OCI-LY7 (cell line): ENCODE measurements at regions not wholly inside any gene's neighbourhood (a gene's known extent, or its start where the extent isn't known, plus 50 kb on each side); places are given as distances from the start of the nearest gene placed in this dataset.

Experiments
- BruUV-seq: library from RNA; stranded (reverse); fragments of 400-500 nt; replicated peaks from 2 replicates; lab custom pipeline; 2021; lab: Mats Ljungman, UMichigan
- CTCF ChIA-PET: fragments of 300-600 bp; sonication (Branson Sonifier 250); formaldehyde crosslinking; loops from one replicate; lab custom pipeline; 2022; ENCODE audit warnings: antibody characterized with exemption; ENCODE audit not compliant: unreplicated experiment; lab: Charles Lee
- POLR2A ChIA-PET: fragments of 300-600 bp; sonication (Branson Sonifier 250); formaldehyde crosslinking; loops from one replicate; lab custom pipeline; 2022; ENCODE audit warnings: antibody characterized with exemption; lab: Charles Lee
- DNase-seq: peaks from one replicate; pipeline ENCODE4 v3.0.0-alpha.2; 2015; ENCODE audit warnings: low spot score
- H2AFZ ChIP-seq: fragments of 200-600 bp; sonication (generic), shearing (Covaris generic); 2 replicates; pipeline ENCODE4 v1.6.1; 2014; ENCODE audit warnings: mild to moderate bottlenecking, antibody characterized with exemption, low read length, moderate library complexity
- H3K27ac ChIP-seq: fragments of 200-600 bp; sonication (generic); 2 replicates; pipeline ENCODE4 v1.5.1; 2014; ENCODE audit warnings: mixed run types, low read depth, mild to moderate bottlenecking, moderate library complexity, low read length, inconsistent platforms; ENCODE audit not compliant: poor library complexity, severe bottlenecking
- H3K36me3 ChIP-seq: fragments of 200-600 bp; sonication (generic); 2 replicates; pipeline ENCODE4 v1.6.1; 2014; ENCODE audit warnings: mild to moderate bottlenecking, antibody characterized with exemption, low read length, moderate library complexity, mixed read lengths; ENCODE audit not compliant: insufficient read depth
- H3K4me1 ChIP-seq: fragments of 200-600 bp; sonication (generic); 2 replicates; pipeline ENCODE4 v1.5.1; 2014; ENCODE audit warnings: mild to moderate bottlenecking, low read length; ENCODE audit not compliant: insufficient read depth, poor library complexity, severe bottlenecking
- H3K4me2 ChIP-seq: fragments of 200-600 bp; sonication (generic); 2 replicates; pipeline ENCODE4 v1.6.1; 2014; ENCODE audit warnings: mild to moderate bottlenecking, low read length
- H3K4me3 ChIP-seq: fragments of 200-600 bp; sonication (generic); 2 replicates; pipeline ENCODE4 v1.5.1; 2014; ENCODE audit warnings: mild to moderate bottlenecking, low read depth, low read length; ENCODE audit not compliant: poor library complexity, severe bottlenecking
- H3K79me2 ChIP-seq: fragments of 200-600 bp; sonication (generic); 2 replicates; pipeline ENCODE4 v1.6.1; 2016; ENCODE audit warnings: low read depth, mild to moderate bottlenecking, low read length, moderate library complexity, mixed read lengths; ENCODE audit not compliant: insufficient read depth
- H3K9me2 ChIP-seq: fragments of 200-600 bp; sonication (generic); 2 replicates; pipeline ENCODE4 v1.6.1; 2016; ENCODE audit warnings: mild to moderate bottlenecking, low read length, mixed read lengths; ENCODE audit not compliant: insufficient read depth
- H3K9me3 ChIP-seq: fragments of 200-600 bp; sonication (generic); 2 replicates; pipeline ENCODE4 v1.6.1; 2014; ENCODE audit warnings: mild to moderate bottlenecking, mixed run types, low read length, mixed read lengths
- H4K20me1 ChIP-seq: fragments of 200-600 bp; sonication (generic); 2 replicates; pipeline ENCODE4 v1.6.1; 2014; ENCODE audit warnings: mild to moderate bottlenecking, antibody characterized with exemption, low read length, moderate library complexity, mixed read lengths; ENCODE audit not compliant: insufficient read depth
- CTCF ChIP-seq: fragments of 200-600 bp; sonication (generic); conservative IDR thresholded peaks from 2 replicates; pipeline ENCODE4 v1.5.1; 2014; ENCODE audit warnings: mild to moderate bottlenecking, antibody characterized with exemption, low read length, moderate library complexity, mixed read lengths
- EZH2phosphoT487 ChIP-seq: fragments of 200-600 bp; sonication (generic); IDR thresholded peaks from 2 replicates; pipeline ENCODE4 v1.6.1; 2018; ENCODE audit warnings: low read depth, borderline replicate concordance, mild to moderate bottlenecking, mixed run types, antibody characterized with exemption, low read length, moderate library complexity, mixed read lengths
- intact Hi-C: fragments of 100-400 bp; cut with micrococcal nuclease; formaldehyde crosslinking; loops from one replicate; pipeline ENCODE4 v1.10.0; 2022; ENCODE audit not compliant: unreplicated experiment

GRCh38 chr13:44769686-44770085 lies 193.6 kb upstream of the TSC22D1 start:
- no peak overlapping the region for H3K27ac ChIP-seq
- H3K9me2 ChIP-seq: no peaks in the 10 kb centered on the region
- H4K20me1 ChIP-seq: no peaks in the 10 kb centered on the region
- no peak overlapping the region for H3K4me2 ChIP-seq
- no peak for DNase-seq
- no peak overlapping the region for H2AFZ ChIP-seq
- no peak overlapping the region for H3K4me3 ChIP-seq
- H3K79me2 ChIP-seq: no peaks in the 10 kb centered on the region
- intact Hi-C loops: no loop called here
- BruUV-seq: no TSS peak
- H3K36me3 ChIP-seq: no peaks in the 10 kb centered on the region
- no peaks in the 10 kb centered on the region for H3K9me3 ChIP-seq
- H3K4me1 ChIP-seq: no peaks in the 10 kb centered on the region
- ChIA-PET CTCF (interaction anchor here (0.6 kb wide), 1 partner anchor 535 kb away, joined by 3 read pairs; no protein-coding TSS in a partner anchor), POLR2A (no interaction called here)
- TF ChIP-seq CTCF (no peak), EZH2phosphoT487 (no peak)

GRCh38 chr13:44768775-44769581 lies 192.8 kb upstream of the TSC22D1 start:
- ChIA-PET CTCF (no interaction called here), POLR2A (no interaction called here)
- Histone ChIP-seq H3K4me3 (no peak overlapping the region), H3K27ac (no peak overlapping the region), H3K4me2 (no peak overlapping the region), H3K4me1 (no peaks in the 10 kb centered on the region), H4K20me1 (no peaks in the 10 kb centered on the region), H3K36me3 (no peaks in the 10 kb centered on the region), H3K9me2 (no peaks in the 10 kb centered on the region), H3K79me2 (no peaks in the 10 kb centered on the region), H3K9me3 (no peaks in the 10 kb centered on the region), H2AFZ (no peak overlapping the region)
- BruUV-seq: no TSS peak
- no peak for DNase-seq
- intact Hi-C loops: no loop called here
- TF ChIP-seq EZH2phosphoT487 (no peak), CTCF (no peak)

GRCh38 chr13:44768239-44768638 lies 192.1 kb upstream of the TSC22D1 start:
- Histone ChIP-seq H3K27ac (no peak overlapping the region), H3K9me3 (no peaks in the 10 kb centered on the region), H3K36me3 (no peaks in the 10 kb centered on the region), H4K20me1 (no peaks in the 10 kb centered on the region), H3K79me2 (no peaks in the 10 kb centered on the region), H3K4me1 (no peaks in the 10 kb centered on the region), H3K4me3 (no peak overlapping the region), H2AFZ (no peak overlapping the region), H3K4me2 (no peak overlapping the region), H3K9me2 (no peaks in the 10 kb centered on the region)
- ChIA-PET CTCF (no interaction called here), POLR2A (no interaction called here)
- DNase-seq: no peak
- TF ChIP-seq EZH2phosphoT487: no peak
- TF ChIP-seq CTCF: no peak
- intact Hi-C loops: no loop called here
- no TSS peak for BruUV-seq
